PFSK-1 (cell line): ENCODE measurements at regions not wholly inside any gene's neighbourhood (a gene's known extent, or its start where the extent isn't known, plus 50 kb on each side); places are given as distances from the start of the nearest gene placed in this dataset.

Experiments
- POLR2AphosphoS5 ChIP-seq: IDR thresholded peaks from 2 replicates; pipeline ENCODE4 v1.6.1; 2012; ENCODE audit warnings: low read depth, mild to moderate bottlenecking, control low read depth, low read length, moderate library complexity
- TAF1 ChIP-seq: IDR thresholded peaks from 2 replicates; pipeline ENCODE4 v1.6.1; 2012; ENCODE audit warnings: low read length, control low read depth, borderline replicate concordance; ENCODE audit not compliant: insufficient read depth
- TF ChIP-seq, protein P1 (sequence below), 2 experiments: IDR thresholded peaks; 2 replicates each; pipeline versions ENCODE4 v1.6.1 to v1.8.0; 2011 to 2012; ENCODE audit warnings: low read depth in 2 of 2, low read length in 2 of 2, control low read depth in 1 of 2, inconsistent platforms in 1 of 2, mild to moderate bottlenecking in 1 of 2, moderate library complexity in 1 of 2; ENCODE audit not compliant: insufficient read depth in 1 of 2

DNA sequence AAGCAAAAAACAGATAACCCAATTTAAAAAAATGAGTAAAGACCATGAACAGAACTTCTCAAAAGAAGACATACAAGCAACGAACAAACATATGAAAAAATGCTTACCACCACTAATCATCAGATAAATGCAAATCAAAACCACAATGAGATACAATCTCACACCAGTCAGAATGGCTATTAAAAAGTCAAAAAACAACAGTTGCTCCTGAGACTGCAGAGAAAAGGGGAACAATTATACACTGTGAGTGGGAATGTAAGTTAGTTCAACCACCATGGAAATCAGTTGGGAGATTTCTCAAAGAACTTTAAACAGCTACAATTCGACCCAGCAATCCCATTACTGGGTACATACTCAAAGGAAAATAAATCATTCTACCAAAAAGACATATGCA, 131.6 kb downstream of the PTGER3 start:
- TF ChIP-seq TAF1 (no peak), POLR2AphosphoS5 (no peak)
- TF ChIP-seq, protein P1, sequence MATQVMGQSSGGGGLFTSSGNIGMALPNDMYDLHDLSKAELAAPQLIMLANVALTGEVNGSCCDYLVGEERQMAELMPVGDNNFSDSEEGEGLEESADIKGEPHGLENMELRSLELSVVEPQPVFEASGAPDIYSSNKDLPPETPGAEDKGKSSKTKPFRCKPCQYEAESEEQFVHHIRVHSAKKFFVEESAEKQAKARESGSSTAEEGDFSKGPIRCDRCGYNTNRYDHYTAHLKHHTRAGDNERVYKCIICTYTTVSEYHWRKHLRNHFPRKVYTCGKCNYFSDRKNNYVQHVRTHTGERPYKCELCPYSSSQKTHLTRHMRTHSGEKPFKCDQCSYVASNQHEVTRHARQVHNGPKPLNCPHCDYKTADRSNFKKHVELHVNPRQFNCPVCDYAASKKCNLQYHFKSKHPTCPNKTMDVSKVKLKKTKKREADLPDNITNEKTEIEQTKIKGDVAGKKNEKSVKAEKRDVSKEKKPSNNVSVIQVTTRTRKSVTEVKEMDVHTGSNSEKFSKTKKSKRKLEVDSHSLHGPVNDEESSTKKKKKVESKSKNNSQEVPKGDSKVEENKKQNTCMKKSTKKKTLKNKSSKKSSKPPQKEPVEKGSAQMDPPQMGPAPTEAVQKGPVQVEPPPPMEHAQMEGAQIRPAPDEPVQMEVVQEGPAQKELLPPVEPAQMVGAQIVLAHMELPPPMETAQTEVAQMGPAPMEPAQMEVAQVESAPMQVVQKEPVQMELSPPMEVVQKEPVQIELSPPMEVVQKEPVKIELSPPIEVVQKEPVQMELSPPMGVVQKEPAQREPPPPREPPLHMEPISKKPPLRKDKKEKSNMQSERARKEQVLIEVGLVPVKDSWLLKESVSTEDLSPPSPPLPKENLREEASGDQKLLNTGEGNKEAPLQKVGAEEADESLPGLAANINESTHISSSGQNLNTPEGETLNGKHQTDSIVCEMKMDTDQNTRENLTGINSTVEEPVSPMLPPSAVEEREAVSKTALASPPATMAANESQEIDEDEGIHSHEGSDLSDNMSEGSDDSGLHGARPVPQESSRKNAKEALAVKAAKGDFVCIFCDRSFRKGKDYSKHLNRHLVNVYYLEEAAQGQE (IDR thresholded peaks at IDR 0.05; ENCODE audit: insufficient read depth in 1 of 2, low read depth in 2 of 2, low read length in 2 of 2) = no peak
